ENCODE measurements at regions not wholly inside any gene's neighbourhood (a gene's known extent, or its start where the extent isn't known, plus 50 kb on each side); places are given as distances from the start of the nearest gene placed in this dataset.

DNA sequence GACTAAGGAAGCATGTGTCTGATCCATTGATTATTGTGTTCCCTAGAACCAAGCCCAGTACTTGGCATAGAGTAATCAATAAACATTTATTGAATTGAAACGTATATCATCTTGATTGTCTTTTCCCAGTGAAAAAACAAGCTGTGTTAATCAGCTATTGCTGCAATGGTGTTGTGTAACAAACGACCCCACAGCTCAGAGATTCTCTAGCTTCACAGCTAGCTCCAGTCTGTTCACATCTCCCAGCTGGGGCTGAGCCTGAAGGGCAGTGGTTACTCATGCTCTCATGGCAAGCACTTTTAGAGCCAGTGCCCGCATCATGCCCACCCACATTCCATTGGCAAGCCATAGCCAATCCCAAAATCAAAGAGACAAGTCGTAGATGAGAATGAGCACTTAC, 237.4 kb upstream of the RAB4A start:
- TF ChIP-seq, protein P1, sequence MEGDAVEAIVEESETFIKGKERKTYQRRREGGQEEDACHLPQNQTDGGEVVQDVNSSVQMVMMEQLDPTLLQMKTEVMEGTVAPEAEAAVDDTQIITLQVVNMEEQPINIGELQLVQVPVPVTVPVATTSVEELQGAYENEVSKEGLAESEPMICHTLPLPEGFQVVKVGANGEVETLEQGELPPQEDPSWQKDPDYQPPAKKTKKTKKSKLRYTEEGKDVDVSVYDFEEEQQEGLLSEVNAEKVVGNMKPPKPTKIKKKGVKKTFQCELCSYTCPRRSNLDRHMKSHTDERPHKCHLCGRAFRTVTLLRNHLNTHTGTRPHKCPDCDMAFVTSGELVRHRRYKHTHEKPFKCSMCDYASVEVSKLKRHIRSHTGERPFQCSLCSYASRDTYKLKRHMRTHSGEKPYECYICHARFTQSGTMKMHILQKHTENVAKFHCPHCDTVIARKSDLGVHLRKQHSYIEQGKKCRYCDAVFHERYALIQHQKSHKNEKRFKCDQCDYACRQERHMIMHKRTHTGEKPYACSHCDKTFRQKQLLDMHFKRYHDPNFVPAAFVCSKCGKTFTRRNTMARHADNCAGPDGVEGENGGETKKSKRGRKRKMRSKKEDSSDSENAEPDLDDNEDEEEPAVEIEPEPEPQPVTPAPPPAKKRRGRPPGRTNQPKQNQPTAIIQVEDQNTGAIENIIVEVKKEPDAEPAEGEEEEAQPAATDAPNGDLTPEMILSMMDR (IDR thresholded peaks at IDR 0.05): no peak
- no peak for TF ChIP-seq POLR2AphosphoS5 (IDR thresholded peaks at IDR 0.05)

All from sigmoid colon (tissue), 4 donors.